SIG-M5 treated with dmso at 0.1 percent for 504 hours (cell line): ENCODE measurements at regions not wholly inside any gene's neighbourhood (a gene's known extent, or its start where the extent isn't known, plus 50 kb on each side); places are given as distances from the start of the nearest gene placed in this dataset.

Experiments
- DNase-seq: peaks from one replicate; lab custom pipeline; 2025; ENCODE audit not compliant: unreplicated experiment; lab: John Stamatoyannopoulos, UW

DNA sequence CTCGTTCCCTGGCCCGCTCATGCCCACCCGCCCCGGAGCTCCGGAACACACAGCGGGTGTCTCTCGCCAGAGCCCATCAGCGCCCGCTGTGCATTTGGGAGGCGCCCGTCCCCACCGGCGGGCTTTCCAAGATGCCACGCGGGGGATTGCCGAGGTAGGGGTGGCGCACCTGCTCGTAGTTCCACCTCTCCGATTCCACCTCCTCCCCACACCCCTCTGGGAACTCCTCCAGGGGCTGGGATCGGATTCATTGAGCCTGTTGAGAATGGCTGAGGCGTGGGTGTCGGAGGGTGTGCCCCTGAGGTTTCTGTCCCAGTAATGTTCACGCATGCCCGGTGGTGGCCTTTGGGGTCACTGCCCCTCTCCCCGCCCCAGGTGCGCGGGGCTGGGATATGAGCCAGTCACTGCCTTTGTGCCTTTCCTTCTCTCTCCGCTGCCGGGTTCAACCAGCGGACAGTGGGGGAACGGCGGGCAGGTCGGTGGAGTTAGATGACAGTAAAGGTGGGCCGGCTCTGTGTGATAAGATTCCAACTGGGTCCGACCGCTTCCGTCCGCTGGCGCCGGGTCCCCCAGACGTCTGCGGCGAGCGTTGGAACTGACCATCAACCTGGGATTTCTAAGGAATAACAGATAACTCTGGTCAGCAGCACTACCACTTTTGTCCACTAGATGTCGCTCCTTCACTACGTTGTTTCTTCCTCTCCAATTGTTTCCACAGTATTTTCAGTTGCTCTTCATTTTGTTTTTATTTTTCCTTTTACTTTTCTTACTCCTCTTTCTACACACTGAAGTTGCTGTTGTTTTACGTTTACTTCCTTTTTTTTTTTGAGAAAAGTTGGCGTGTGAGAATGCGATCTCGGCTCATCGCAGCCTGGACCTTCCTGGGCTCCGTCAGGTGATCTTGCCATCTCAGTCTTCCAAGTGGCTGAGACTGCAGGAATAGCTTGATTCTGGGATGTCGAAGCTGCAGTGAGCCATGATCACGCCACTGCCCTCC is 178.1 kb upstream of the ALG10B start:
- DNase-seq: peak; percentile 61

DNA sequence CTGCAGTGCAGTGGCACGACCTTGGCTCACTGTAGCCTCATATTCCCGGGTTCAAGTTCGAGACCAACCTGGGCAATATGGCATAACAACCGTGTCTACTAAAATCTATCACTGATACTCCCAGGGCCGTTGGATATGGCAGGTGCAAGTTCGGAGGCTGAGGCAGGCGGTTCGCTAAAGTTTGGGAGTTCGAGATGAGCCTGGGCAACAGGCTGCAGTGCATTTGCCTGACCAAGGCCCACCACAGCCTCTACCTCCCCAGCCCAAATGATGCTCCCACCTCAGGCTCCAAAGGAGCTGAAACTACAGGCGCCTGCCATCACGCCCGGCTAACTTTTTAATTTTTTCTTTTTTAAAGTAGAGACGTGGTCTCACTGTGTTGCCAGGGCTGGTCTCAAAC is 177.1 kb upstream of the ALG10B start:
- no peak for DNase-seq

DNA sequence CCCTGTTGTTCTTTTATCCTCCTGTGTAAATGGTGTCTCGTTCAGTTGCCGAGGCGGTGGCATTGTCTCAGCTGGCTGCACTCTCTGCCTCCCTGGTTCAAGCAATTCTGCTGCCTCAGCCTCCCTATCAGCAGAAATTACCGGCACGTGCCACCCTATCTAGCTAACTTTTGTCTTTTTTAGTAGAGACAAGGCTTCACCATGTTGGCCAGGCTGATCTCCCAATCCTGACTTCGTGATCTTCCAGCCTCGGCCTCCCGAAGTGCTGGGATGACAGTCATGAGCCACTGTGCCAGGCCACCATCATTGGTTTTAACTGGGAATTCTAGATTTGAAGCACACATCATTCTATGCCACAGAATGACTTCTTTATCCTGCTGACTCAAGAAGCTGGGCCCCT is 175.3 kb upstream of the ALG10B start:
- DNase-seq: no peak

DNA sequence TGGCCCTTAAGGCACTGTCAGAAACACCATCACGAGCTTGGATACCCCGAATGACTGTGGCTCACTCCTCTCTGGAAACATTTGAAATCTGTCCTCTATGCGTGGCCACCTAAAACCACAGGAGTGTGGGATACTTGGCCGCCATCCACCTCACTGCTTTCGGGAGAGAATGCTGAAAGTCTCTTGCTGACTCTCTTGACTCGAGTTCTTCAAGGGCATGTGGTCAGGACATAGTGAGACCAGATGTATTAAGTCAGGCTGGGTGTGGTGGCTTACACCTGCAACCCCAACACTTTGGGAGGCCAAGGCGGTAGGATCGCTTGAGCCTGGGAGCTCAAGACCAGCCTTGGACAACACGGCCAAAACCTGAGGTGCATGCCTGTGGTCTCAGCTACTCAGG is 174.7 kb upstream of the ALG10B start:
- DNase-seq: no peak

DNA sequence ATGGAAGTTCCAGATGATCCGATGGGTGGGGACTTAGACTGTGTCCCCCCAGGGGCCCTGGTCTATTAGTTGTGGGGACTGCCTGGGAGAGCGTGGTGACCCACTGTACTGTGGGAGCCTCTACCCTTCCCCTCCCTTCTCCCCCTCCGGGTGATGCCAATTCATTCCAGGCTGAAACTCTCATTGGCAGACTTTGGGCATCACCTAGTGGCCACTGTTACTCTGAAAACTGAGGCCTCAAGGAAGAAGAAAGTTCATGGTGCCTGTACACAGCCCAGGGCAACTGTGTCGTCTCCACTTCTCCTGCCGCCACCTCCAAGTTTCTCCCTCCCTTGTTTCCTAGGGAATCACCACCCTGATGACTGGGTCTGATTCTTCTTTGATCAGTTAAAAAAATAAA is 173.6 kb upstream of the ALG10B start:
- no peak for DNase-seq

DNA sequence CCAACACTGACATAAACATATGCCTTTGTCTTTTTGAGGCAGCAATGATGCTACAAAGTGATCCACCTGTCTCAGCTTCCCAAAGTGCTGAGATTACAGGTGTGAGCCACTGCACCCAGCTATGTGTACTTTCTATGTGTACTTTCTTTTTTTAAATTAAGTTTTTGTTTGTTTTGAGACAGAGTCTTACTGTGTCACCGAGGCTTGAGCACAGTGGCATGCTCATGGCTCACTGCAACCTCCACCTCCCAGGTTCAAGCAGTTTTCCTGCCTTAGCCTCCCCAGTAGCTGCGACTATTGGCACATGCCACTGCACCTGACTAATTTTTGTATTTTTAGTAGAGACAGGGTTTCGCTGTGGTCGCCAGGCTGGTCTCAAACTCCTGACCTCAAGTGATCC is 172.5 kb upstream of the ALG10B start:
- DNase-seq: no peak

DNA sequence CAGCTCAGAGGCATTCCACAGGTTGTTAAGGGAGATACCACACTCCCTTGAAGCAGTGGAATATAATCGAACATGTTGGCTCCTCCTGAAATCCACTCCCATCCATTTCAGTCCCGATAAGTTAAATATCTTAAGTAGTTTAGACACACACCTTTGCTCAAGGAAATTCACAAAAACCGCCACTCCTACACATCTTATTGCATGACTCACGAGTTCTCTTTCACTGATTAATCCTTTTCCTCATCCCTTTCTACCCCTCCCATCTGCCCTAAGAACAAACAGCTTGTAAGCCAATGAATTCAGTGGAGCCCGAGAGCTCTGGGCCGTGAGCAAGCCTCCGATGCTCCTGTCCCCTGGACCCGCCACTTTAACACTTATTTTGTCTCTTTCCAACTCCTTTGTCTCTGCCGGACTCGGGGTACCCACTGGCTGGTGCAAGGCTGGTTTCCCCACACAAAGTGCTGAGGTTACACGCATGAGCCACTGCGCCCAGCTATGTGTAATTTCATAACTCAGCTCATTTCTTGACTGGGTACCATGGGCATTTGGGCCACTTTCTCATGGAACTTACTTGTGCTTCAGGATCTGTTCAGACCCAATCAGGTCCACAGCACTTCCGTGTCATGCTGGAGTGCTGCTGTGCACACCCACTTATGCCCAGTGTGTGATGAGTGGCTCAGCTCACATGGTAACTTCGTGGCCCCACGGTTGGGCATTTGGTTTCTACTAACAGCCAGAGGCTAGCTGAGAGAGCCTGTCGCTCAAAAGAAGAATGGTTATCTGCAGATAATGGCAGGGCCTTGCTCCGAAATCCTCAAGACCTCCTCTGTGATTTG is 171.8 kb upstream of the ALG10B start:
- DNase-seq: no peak

DNA sequence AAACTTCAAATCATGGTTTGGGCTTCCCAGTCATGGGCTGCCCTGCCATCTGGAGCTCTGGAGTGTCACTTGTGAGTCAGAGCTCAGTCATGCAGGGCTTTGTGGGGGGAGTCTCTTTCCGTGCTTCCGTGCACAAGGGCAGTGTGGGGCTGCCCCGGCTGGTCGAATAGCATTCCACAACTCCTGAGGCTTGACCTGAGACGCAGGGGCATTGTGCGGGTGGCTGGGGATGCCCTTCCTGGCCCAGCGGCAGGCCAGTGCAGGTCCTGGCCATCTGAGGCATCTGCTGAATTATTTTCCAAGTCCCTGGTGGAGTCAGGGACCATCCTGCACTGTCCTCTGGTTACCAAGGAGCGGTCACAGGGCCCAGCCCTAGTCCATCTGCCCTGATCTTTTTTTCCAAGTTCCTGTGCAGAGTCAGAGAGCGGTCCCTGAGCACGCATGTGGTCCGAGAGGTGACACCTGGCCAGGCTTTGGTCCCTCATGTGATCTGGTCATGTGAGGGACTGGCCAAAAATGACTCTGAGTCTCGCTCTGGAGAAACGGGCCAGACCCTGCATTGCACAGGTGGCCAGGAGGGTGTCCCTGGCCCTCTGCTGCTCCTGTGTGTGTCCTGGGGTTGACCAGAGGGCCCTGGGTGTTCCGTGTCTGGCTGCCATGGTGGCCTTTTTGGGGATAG is 167.0 kb upstream of the ALG10B start:
- no peak for DNase-seq

DNA sequence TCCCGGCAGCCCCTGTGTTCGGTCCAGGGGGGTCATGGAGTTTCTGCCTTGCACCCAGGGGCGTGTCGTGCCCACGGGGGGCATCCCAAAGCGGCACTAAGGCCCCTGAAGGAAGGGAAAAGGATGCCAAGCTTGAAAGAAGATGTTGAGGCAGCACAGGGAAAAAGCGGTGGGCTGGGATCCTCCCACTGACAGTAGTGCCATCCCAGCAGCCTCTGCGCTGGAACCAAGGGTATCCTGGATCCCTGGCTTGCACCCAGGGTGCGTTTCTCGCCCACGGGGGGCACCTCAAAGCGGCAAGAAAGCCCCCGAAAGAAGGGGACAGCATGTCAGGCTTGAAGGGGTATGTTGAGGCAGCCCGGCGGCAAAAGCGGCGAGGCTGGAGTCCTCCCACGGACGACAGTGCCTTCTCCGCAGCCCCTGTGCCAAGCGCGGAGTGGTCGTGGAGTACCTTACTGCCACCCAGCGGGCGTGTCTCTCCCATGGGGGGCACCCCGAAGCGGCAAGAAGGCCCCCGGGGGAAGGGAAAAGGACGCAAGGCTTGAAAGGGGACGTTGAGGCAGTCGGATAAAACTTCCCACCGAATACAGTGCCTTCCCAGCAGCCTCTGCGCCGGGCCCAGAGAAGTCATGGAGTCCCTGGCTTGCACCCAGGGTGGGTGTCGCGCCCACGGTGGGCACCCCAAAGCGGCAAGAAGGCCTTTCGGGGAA is 164.4 kb upstream of the ALG10B start:
- DNase-seq: no peak

DNA sequence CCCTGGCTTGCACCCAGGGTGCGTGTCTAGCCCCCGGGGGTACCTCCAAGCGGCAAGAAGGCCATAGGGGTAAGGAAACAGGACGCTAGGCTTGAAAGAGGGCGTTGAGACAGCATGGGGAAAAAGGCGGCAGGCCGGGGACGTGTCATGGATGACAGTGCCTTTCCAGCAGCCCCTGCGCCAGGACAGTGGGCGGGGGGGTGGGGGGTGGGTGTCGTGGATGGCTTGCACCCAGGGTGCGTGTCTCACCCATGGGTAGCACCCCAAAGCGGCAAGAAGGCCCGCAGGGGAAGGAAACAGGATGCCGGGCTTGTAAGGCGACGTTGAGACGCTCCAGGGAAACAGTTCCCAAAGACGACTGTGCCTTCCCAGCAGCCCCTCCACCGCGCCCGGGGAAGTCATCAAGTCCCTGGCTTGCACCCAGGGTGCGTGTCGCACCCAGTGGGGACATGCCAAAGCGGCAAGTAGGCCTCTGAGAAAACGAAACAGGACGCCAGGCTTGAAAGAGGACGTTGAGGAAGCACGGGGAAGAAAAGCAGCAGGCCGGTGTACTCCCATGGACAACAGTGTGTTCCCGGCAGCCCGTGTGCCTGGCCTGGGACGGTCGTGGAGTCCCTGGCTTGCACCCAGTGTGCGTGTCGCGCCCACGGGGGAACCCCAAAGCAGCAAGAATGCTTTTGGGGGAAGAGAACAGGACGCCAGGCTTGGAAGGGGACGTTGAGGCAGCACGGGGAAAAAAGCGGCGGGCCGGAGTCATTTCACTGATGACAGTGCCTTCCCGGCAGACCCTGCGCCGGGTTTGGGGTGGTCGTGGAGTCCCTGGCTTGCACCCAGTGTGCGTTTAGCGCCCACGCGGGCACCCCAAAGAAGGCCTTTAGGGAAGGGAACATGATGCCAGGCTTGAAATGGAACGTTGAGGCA is 163.5 kb upstream of the ALG10B start:
- DNase-seq: no peak

DNA sequence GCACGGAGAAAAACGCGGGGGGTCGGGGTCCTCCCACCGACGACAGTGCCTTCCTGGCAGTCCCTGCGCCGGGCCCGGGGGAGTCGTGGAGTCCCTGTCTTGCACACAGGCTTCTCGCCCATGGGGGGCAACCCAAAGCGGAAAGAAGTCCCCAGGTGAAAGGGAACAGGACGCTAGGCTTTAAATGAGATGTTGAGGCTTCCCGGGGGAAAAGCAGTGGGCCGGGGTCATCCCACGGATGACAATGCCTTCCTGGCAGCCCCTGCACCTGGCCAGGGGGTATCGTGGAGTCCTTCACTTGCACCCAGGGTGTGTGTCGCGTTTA is 162.9 kb upstream of the ALG10B start:
- no peak for DNase-seq

DNA sequence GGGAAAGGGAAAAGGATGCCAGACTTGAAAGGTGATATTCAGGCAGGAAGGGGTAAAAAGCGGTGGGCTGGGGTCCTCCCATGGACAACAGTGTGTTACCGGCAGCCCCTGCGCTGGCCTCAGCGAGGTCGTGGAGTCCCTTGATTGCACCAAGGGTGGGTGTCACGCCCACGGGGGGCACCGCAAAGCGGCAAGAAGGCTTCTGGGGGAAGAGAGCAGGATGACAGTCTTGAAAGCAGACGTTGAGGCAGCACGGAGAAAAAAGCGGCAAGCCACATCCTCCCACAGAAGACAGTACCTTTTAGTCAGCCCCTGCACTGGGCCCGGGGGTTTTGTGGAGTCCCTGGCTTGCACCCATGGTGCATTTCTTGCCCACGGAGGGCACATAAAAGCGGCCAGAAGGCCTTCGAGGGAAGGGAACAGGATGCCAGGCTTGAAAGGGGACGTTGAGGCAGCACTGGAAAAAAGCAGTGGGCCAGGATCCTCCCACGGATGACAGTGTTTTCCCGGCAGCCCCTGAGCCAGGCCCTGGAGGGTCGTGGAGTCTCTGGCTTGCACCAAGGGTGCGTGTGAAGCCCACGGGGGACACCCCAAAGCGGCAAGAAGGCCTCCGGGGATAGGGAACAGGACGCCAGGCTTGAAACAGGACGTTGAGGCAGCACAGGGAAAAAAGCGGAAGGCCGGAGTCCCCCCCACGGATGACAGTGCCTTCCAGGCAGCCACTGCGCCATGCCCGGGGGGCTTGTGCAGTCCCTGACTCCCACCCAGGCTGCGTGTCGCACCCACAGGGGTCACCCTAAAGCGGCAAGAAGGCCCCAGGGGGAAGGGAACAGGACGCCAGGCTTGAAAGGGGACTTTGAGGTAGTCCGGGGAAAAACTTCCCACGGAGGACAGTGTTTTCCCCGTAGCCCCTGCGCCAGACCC is 162.2 kb upstream of the ALG10B start:
- no peak for DNase-seq

DNA sequence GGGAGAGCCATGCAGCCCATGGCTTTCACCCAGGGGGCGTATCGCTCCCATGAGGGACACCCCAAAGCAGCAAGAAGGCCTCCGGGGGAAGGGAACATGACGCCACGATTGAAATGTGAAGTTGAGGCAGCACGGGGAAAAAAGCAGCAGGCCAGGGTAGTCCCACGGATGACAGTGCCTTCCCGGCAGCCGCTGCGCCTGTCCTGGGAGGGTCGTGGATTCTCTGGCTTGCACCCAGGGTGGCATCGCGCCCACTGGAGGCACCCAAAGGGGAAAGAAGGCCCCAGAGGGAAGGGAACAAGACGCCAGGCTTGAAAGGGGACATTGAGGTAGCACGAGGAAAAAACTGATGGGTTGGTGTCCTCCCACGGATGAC is 161.6 kb upstream of the ALG10B start:
- no peak for DNase-seq

DNA sequence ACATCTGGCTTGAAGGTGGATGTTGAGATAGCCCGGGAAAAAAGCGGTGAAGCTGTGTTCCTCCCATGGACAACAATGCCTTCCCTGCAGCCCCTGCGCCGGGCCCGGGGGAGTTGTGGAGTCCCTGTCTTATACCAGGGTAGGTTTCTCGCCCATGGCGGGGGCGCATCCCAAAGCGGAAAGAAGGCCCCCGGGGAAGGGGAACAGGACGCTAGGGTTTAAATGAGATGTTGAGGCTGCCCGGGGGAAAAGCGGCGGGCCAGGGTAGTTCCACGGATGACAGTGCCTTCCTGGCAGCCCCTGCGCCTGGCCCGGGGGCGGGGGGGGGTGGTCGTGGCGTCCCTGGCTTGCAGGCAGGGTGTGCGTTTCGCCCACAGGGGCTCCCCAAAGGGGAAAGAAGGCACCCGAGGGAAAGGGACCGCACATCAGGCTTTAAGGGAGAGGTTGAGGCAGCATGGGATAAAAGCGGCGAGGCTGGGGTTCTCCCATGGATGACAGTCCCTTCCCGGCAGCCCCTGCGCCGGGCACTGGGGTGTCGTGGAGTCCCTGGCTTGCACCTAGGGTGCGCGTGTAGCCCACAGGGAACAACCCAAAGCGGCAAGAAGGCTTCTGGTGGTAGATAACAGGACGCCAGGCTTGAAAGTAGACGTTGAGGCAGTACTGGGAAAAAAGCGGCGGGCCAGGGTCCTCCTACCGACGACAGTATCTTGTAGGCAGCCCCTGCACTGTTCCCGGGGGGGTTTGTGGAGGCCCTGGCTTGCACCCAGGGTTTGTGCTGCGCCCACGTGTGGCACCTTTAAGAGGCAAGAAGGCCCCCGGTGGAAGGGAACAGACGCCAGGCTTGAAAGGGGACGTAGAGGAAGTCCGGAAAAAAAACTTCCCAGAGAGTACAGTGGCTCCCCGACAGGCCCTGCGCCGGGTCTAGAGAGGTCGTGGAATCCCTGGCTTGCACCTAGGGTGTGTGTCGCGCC is 160.8 kb upstream of the ALG10B start:
- DNase-seq: no peak

DNA sequence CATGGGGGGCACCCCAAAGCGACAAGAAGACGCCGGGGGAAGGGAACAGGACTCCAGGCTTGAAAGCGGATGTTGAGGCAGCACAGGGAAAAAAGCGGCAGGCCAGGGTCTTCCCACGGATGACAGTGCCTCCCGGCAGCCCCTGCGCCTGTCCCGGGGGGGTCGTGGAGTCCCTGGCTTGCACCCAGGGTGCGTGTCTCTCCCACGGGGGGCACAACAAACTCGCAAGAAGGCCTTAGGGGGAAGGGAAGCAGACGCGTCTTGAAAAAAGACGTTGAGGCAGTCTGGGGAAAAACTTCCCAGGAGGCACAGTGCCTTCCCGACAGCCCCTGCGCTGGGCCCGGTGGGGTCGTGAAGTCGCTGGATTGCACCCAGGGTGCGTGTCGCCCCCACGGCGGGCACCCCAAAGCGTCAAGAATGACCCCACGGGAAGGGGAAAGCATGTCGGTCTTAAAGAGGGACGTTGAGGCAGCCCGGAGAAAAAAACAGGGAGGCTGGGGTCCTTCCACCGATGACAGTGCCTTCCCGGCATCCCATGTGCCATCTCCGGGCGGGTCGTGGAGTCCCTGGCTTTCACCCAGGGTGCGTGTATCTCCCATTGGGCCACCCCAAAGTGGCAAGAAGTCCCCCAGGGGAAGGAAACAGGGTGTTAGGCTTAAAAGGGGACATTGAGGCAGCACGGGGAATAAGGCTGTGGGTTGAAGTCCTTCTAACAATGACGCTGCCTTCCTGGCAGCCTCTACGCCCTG is 159.9 kb upstream of the ALG10B start:
- DNase-seq: no peak

DNA sequence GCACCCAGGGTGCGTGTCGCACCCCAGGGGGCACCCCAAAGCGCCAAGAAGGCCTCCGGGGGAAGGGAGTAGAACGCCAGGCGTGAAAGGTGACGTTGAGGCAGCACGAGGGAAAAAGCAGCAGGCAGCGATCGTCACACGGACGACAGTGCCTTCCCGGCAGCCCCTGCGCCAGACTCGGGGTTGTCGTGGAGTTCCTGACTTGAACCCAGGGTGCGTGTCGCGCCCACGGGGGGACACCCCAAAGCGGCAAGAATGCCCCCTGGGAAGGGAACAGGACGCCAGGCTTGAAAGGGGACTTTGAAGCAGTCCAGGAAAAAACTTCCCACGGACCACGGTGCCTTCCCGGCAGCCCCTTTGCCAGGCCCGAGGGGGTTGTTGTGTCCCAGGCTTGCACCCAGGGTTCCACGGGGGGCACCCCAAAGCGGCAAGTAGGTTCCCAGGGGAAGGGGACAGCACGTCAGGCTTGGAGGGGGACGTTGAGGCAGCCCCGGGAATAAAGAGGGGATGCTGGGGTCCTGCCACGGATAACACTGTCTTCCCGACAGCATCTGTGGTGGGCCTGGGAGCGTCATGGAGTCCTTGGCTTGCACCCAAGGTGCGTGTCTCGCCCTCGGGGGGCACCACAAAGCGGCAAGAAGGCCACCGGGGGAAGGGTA is 159.2 kb upstream of the ALG10B start:
- DNase-seq: no peak
